GM19463 (cell line): ENCODE measurements at regions not wholly inside any gene's neighbourhood (a gene's known extent, or its start where the extent isn't known, plus 50 kb on each side); places are given as distances from the start of the nearest gene placed in this dataset.
"Not testable (repeated sequence)": the region's sequence is repeated elsewhere in the genome, so short reads cannot be mapped to it uniquely, and the experiment has no call there.

ENCODE experiments used
- ATAC-seq: cut with Tn5 transposase; IDR thresholded peaks from one replicate; pipeline ENCODE4 v1.9.1; 2021; ENCODE audit warnings: mild to moderate bottlenecking, moderate library complexity; ENCODE audit not compliant: unreplicated experiment

DNA sequence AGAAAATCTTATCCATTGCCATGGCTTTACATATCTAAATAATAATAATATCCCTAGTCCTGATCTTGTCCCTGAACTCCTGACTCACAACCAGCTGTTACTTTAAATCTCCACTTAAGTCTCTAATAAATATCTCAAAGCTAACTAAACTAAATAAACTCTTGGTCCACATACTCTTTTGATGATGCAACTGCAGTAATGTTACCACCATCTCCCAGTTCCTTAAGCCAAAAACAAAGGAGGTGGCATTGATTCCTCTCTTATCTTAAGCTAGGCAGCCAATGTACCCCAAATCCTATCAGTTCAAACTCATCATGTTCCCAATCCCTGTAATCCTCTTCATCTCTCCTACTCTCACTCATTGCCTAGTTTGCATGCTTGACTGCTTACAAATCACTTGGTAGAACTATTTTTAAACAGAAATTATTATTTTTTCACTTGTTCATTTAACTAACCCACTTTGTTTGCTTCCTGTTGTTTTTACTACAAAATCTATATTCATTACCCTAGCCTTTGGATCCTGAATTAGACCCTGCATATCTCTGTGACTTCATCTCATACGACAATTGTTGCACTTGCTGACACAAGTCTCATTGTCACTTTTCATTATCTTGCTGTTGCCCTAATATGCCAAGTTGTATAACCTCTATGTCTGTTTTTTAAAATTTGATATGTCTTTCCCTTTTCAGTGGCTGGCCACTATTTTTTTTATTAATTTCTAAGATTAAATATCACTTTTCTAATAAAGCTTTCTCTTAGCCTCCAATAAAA is 462.2 kb downstream of the ZPLD1 start:
- ATAC-seq, result no peak

GRCh38 chr3:102904629-102905028 is 469.8 kb downstream of the ZPLD1 start:
- ATAC-seq, result no peak

DNA sequence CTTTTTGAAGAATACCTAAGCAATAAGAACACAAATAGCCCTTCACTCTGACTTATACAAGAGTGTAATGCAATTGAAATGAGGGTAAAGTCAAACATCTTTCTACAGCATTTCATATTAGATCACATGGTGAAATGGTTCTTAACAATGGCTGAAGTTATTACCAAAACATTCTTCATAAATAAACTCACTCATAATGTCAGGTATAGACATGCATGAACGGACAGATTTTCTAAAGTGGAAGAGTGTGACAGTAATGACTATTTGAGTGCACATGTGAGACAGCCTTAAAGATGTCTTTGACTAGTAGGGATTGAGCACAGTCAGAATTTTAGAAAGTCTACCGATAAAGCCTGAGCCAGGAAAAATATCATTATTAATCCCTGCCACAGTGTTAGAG is 471.0 kb downstream of the ZPLD1 start:
- no peak for ATAC-seq

DNA sequence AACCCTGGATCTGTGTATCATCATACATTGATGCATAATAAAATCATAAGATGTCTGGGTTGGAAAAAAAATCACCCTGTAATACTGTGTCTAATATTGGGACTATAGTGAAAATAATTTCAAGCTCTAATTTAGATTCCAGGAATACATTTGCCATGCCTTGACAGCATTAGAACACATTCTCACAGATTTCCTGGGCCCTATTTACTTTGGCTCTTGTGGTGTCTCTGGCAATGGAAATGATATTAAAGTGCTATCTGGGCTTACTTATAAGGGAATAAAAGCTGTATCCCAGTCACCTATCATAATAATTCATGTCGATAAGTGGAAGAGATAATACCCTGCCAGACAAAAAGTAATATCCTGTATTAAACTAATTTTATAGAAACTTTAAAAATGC is 472.0 kb downstream of the ZPLD1 start:
- ATAC-seq, result no peak

DNA sequence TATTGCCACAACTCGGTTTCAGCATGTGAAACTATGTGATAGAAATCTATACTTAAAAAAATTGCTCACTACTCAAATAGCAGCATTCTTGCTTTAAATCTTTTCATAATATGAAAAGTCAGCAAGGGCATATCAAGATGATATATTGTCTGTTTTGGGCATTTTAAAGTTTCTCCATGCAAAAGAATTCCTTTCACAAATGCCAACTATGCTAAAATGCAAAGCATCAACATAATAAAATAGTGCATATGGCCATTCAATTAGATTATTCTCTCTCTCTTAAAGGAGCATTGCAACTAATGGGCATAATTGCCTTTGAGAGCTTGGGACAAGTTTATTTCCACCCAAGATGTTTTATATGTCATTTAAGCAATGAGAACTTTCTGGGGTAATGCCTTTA is 475.1 kb downstream of the ZPLD1 start:
- no peak for ATAC-seq

DNA sequence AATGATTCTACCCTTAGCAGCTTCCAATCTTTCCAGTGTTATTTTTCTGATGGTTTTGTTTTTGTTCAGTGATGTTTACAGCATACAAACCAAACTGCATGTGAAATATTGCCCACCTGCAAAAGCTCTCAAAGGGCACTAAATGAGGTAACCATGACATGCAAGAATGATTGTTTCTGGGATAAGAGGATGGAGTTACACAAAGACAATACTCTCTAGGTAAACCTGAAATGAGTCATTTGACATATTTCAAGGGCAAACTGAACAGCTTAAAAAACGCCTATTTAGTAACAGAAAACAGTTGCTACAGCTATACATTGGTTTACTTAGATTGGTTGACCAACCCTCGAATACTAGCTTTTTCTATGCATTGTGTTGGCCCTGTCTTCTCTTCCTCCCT is 481.7 kb downstream of the ZPLD1 start:
- ATAC-seq, result no peak

- no peak for ATAC-seq
These were observed 491.8 kb downstream of the ZPLD1 start for GRCh38 chr3:102926618-102927017.

- ATAC-seq, result no peak
These were observed 498.6 kb downstream of the ZPLD1 start for GRCh38 chr3:102933377-102933776.

DNA sequence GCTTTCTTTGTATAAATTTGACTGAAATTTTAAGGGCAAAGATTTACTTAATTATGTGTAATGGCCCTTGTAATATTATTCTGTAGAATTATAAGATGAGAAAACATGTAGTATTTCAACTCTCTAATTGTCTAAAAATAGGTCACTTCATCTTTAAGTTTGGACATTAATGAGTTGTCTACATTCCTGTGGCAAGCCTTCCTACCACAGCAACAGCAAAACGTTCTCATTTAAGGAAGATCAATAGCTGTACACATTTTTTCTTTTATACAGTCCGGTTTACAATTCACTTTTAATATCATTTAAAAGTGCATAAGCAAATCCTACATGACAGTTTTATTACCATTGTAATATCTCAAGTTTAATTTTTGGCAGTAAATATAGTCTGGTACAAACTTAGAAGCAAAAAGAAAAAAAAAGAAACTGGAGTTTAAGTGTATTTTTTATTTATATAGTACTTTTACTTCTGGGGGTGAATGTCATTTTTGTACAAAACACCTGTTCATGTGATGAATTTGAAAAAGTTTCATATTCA is 501.8 kb downstream of the ZPLD1 start:
- ATAC-seq, result no peak

- ATAC-seq, result no peak
These were observed 507.0 kb downstream of the ZPLD1 start for GRCh38 chr3:102941786-102942185.

GRCh38 chr3:102946445-102946844 is 511.6 kb downstream of the ZPLD1 start:
- not testable (repeated sequence) for ATAC-seq

GRCh38 chr3:102972350-102972749 is 537.5 kb downstream of the ZPLD1 start:
- no peak for ATAC-seq

- ATAC-seq, result no peak
These were observed 539.5 kb downstream of the ZPLD1 start for GRCh38 chr3:102974333-102974732.

- no peak for ATAC-seq
These were observed 544.4 kb downstream of the ZPLD1 start for GRCh38 chr3:102979191-102979590.

- no peak for ATAC-seq
These were observed 545.0 kb downstream of the ZPLD1 start for GRCh38 chr3:102979682-102980354.

DNA sequence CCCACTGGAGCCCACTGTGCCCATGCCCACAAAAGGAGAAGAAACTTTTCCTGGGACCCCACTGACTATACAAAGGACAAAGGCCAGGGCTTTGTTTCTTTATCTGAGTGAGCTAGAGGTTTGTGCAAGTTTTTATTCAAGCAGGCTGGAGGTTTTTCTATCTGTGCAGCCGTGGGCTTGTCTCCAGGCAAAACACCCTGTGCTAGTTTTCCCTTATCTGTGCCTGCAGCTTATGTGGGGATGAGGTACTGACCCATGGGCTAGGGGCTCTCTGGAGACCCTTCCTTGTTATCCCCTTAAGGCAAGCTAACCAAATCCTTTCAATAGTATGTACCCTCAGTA is 545.5 kb downstream of the ZPLD1 start:
- no peak for ATAC-seq

DNA sequence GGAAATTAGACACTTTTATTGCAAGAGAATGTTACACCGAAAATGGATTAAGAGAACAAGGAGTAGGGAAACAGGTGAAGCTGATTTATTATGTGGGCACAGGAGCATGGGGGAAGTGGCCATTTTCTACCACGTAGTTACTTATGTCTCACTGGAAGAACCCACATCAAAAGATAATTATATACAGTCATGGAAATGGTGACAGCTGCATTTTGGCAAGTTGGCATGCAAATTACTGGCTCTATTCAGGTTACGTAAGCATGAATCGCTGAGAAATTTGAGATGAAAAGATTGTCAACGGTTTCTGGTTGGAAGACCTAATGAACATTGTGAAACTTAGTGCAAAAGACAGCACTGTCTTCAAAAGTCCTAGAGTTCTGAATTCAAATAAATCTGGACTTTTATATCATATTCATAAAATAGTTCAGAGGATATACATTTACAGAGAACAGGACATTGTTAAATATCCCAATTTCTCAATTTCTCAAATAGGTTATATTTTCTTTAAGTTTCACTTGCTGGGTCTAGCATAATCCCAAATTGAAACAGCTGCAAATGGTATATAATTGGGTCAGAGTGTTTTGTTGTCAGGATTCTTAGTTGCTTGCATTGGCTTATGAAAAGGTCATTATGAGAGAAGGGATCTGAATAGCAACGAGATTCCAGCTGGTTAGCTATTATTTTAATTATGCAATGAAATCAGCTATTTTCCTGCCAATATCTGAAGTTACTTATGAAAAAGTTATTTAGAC is 567.8 kb downstream of the ZPLD1 start:
- ATAC-seq, result no peak

GRCh38 chr3:103006526-103007183 is 571.8 kb downstream of the ZPLD1 start:
- ATAC-seq, result no peak

- ATAC-seq, result no peak
These were observed 574.8 kb downstream of the ZPLD1 start for GRCh38 chr3:103009609-103010008.

DNA sequence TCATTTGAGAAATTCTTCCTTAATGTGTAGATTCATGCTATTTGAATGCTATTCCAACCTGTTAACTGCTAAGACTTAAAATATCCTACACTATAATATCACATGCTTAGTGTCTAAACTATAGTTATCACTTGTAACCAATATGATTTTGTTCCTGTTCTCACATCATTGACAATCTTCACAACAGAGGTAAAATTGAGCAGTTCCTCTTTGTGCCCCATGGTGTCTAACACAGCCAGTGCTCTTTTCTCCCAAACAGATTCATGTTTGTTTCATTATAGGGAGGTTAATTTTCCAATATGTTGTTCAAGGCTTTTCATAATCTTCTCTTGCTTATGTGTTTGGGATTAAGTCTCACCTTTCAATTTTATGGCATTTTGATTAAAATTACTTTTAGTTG is 591.1 kb downstream of the ZPLD1 start:
- no peak for ATAC-seq

DNA sequence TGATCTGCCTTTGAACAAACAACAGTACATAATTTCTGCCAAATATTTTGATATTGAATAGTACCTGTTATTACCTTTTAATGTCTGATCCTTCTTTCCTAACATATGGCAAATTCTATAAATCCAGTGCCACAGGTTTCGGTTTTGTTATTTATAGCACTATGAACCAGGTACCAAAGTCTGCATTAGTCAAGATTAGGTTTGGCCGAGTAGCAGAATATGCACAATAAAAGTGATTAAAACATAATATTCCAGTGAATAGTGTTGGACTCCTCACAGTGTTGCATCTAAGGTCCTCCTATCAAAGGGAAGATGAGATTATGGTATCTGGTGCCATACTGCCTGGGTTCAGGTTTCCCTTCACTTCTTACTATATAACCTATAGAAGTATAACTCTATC is 599.0 kb downstream of the ZPLD1 start:
- no peak for ATAC-seq
